Medulla oblongata (tissue), 1 donor: ENCODE measurements at regions not wholly inside any gene's neighbourhood (a gene's known extent, or its start where the extent isn't known, plus 50 kb on each side); places are given as distances from the start of the nearest gene placed in this dataset.
"Not testable (repeated sequence)": the region's sequence is repeated elsewhere in the genome, so short reads cannot be mapped to it uniquely, and the experiment has no call there.

Experiments used
- DNase-seq: peaks from one replicate; pipeline ENCODE4 v3.0.0-alpha.2; 2015; ENCODE audit errors: extremely low spot score

DNA sequence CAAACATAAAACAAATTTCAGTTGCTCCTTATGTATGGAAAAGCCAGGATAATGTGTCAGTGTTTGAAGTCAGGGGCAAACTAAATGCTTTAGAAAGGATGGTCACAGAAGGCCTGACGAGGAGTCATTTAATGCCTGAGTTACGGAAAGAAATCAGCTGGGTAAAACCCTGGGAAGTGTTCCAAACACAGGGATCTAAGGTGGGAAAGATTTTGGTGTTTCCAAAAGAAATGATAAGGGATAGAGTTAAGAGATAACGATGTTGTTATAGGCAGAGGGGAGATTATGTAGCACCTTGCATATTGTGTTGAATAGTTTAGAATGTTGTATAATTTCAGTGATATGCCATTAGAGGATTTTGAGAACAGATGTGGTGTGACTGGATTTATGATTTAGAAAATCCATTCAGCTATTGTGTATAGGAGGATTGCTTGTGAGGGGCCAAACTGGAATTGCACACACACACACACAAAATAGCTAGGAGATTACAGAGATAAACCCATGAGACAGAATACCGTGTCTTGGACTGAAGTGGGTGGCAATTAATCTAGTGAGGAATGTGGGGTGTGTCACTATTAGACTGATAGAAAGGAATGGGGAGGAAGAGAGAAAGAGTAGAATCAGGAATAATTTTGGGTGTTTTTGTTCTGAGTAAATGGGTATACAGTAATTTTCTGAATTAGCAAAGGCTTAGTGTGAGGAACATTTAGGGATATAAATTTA lies 274.2 kb upstream of the DAB2 start:
- no peak for DNase-seq

DNA sequence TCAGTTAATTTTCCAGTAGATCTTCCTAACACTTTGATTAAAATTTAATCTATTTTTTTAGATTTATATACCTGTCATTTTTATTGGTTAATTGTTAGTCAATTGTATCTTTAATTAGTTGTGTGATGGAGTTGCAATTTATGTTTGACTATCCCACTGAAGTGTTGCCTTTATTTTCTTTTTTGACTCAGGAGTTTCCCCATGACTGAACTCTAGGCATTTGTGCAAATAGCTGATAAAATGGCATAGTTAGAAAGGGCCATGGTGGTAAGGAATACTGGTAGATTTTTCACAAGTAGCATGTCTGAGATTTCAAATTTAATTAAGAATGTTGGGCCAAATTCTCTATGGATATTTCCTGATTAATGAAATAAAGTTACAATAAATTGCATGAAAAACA lies 273.1 kb upstream of the DAB2 start:
- no peak for DNase-seq

DNA sequence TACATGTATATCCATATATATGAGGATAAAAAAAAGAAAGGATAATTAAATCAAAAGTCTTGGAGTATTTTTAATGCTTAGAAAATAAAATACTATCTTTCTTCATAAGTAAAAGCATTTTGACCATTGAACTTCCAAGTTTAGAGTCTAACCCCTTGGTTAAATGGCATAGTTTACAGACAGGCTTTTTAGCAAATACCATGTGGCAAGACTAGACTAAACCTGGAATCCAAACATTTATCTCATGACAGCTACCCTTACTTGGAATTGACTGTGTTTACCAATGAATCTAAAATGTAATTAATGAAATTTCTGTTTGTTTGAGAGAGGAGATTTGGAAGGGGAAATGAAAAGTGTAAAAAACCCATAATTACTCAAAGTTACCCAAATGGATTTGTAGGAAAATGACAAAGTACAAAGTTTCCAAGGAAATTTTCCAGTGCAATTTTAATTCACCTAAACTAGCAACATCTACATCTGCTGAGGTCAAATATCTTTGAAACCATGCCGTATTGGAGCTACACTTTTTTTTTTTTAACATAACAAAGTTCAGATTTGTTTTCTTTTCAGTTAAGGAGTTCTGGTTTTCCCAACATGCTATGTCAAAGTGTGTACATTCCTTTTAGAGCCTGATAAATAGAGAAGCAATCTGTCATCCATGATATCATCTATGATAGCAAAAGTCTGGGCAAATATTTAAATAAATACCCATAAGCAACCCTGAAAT lies 272.1 kb upstream of the DAB2 start:
- no peak for DNase-seq

DNA sequence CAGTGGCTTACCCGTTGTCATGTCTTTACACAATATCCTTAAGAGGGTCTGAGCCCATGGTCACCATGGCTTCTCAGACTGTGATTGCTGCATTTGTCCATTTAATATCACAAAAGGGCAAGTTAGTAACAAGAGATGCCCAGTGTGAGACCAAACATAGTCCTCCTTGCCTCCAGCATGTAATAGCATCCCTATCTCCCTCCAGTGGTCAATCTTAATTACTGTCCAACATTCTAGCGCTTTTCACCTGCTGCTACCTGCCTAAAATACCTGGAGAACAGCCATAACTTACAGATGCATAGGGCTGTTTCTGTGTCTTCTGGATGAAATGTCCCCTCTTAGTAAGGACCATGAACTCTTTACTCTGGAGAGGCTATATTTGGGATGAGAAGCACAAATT lies 267.2 kb upstream of the DAB2 start:
- DNase-seq, result no peak

DNA sequence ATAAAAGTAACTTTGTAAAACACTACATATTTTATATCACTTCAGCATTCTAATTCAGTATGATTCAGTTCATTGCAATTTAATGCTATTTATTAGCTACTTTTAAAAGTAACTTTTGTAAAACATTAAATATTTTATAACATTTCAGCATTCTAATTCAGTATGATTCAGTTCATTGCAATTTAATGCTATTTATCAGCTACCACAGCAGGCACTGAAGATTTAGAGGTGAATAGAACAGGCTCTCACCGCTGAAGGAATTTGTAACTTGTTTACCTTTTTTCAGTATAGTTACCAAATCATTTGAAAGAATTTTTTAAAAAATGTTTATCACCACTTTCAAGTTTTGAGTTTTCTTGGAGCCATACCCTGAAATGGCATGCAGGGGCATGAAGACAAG lies 266.4 kb upstream of the DAB2 start:
- DNase-seq, result no peak

DNA sequence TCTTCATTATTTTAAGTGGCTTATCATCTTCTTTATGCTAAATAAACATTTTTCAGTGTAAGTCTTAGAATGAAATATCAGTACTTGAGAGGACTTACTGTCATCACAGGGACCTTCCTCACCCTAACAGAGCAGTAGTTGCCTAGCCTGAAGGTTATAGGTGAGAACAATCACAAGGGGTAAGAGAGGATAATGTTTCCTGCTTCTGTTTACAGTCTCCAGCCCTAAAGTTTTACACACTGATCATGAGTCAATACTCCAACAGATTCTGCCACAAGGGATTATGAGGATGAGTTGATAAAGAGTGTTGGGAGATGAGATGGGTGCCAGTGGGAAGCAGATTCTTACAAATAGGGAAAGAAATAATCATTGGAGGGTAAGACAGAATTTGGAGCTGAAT lies 265.1 kb upstream of the DAB2 start:
- no peak for DNase-seq

DNA sequence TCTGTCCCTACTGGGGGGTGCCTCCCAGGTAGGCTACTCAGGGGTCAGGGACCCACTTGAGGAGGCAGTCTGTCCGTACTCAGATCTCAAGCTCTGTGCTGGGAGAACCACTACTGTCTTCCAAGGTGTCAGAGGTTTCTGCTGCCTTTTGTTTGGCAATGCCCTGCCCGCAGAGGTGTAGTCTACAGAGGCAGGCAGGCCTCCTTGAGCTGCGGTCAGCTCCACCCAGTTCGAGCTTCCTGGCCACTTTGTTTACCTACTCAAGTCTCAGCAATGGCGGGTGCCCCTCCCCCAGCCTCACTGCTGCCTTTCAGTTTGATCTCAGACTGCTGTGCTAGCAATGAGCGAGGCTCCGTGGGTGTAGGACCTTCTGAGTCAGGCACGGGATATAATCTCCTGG lies 263.1 kb upstream of the DAB2 start:
- not testable (repeated sequence) for DNase-seq

DNA sequence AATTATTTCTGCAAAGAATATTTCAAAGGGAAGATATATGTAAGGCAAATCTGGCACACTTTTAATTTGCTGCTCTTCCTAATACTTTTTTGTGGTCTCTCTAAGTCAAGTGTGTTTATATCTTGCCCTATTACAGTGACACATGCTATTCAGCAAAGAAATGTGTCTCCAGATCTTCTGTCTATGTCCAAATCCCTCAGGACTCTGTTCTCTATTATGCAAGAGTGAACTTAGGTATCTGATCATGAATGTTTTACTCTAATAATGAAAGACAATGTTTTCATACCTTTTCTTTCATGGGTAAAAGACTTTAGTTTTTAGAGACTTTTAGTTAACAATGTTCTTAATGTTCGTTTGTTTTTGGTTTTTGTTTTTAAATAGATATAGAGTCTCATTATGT lies 255.4 kb upstream of the DAB2 start:
- no peak for DNase-seq

DNA sequence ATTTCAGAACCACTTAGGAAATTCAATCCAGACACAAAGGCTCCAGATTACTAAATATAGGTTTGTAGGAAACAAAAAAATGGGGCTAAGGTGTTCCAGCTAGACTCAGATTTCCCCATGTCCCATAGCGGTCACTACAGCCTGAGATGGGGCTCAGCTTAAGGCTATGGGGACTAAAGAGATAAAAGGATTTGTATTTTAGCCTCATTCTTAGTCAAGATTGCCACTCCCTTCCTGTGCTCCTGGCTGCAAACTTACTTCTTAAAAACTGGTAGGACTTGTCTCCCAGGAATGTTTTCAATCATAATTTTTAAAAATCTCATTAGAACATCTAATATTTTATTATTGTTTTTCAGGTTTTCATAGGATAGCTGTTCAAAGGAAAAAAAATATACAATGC lies 253.8 kb upstream of the DAB2 start:
- DNase-seq, result no peak

DNA sequence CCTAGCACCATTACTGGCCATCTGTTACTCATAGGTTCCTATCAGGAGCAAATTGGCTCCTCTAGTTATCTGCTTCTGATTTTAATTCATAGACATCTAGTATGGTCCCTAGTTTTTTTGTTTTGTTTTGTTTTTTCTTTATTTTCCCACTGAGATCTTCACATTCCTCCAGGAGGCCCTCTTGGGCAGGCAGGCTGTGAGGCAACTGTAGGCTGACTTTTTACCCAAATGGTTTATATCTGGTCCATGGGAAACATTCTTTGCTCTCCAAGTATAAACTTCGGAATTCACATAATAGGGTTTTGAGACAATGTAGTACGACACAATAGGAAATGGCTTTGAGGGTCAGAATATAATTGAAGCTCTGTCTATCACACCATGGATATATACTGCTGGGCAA lies 250.9 kb upstream of the DAB2 start:
- no peak for DNase-seq

DNA sequence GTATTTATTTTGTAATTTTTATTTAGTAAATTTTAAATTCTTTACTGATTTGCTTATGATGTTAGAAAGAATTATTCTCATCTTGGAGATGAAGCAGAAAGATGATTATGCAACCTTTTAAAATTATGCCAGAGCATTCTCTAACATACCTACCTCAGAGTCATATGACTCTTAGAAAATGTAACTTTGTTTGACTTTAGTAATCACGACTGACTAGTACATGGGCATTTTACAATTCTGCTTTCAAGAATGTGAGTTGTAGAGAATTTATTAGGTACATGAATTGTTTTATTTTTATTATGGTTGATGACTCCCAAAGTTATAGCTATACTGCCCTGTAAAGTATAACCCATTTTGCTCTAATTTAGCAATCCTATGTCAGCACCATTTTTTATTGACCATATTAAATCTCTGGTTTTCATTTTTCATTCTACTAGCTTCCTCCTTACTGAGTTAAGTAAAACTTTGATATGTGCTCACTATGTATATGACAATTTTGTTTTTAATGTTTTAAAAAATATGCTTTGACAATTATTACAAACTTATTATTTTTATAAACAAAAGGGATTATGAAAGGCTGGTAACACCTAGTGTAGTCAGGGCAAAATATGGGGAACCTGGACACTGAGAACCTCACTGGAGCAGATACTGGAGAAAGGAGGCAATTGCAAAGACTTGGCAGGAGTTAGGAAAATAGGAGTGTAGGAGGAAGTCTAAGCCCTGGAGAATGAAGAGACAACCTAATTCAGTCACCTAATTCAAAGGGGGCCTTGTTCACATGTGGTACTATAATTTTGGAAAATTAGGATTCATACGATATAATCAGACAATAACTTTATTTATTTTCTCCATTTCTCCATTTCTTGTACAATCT lies 249.7 kb upstream of the DAB2 start:
- DNase-seq, result no peak

DNA sequence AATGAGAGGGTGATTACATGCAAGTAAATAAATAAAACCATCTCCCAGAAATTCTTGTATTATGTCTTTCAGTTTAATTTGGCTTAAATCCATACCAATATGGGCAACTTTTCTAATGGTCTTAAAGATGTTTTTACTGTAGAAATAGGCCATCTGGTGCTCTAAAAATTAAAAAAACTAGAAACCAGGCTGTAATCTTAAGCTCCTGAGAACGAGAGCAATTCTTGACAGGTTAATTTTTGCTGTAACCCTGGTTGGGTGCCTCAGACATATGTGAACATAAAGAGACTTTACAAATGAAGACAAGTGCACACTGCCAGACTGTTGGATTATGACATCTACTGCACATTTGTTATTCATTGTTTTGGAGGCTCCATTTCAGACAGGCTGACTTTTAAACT lies 246.8 kb upstream of the DAB2 start:
- DNase-seq, result no peak

DNA sequence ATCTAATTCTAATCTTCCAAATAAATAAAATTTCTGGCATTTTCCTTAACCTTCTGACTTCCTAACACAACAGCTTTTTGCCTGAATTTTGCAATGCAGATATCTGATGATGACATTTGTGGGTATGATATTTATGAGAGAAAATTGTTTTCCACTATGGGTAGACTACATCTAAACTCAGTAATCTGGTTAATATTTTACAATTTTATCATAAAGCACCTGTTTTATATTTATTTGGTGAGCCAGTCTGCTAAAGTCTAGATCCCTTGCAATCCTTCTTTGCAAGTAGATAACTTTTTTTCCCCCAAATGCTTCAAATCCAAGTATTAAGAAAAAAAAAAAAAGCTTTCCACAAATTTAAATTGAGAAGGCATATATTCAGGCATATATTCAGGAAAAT lies 246.2 kb upstream of the DAB2 start:
- no peak for DNase-seq

DNA sequence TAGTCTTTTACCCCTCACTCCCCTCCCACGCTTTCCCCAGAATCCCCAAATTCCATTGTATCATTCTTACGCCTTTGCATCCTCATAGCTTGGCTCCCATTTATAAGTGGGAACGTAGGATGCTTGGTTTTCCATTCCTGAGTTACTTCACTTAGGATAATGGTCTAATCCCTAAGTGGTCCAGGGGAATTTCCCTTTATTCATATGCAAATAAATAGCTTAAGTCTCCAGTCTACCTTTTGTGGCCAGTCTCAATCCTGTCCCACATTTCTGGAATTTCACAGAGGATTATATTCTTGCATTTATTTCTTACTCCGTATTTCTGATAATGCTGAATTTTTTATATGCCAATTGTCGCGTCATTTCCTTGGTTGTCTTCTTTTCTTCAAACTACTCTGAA lies 245.6 kb upstream of the DAB2 start:
- DNase-seq, result no peak

DNA sequence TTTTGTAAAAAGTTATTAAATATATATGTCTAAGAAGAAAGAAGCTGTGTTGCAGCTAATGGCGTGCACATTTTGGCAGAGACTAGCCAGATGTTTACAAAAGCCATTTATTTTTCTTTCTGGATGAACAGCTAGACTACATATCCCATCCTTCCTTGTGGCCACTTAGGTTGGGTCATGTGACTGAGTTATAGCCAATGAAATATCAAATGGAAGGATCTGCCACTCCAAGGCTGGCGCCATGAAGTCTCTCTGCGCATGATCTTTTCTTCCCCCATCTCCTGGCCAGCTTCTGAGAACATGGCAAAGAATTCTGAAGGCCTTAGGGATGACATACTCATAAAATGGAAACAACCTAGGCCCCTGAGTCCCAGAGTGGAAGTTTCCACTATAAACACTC lies 244.2 kb upstream of the DAB2 start:
- no peak for DNase-seq

DNA sequence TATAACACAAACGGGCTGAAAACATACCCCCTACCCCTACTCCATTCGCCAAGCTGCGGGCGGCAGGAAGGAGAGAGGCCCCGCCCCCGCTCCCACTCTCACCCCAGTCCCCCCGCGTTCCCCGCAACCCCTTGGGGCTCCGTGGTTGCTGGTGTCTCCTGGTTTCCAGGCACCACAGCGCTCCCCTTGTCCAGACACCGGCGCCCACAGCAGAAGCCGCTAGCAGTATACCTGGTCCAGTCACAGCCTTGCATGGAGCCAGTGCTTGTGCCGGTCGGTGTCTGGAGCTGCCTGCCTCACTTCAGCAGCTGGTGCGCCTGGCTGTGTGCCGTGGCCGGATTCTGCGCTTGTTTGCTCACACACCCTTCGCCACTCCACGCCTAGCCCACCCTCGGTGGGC lies 240.5 kb upstream of the DAB2 start:
- DNase-seq, result no peak

DNA sequence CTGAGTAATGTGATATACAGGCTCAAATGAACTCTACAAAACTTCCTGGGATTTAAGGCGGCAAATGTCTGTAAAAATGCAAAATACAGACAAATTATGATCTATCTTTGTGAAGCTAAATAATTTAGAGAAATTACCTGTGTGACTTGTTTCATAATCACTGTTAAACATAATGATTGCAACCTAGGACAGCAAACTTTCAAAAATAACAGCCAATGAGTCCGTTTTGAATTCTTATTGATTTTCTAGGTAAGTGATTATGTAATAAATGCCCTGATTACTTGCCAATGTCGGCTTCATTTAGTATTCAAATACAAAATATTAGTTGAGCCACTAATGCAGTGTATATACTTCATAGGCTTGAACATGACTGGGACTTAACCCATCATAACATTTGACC lies 238.2 kb upstream of the DAB2 start:
- no peak for DNase-seq

DNA sequence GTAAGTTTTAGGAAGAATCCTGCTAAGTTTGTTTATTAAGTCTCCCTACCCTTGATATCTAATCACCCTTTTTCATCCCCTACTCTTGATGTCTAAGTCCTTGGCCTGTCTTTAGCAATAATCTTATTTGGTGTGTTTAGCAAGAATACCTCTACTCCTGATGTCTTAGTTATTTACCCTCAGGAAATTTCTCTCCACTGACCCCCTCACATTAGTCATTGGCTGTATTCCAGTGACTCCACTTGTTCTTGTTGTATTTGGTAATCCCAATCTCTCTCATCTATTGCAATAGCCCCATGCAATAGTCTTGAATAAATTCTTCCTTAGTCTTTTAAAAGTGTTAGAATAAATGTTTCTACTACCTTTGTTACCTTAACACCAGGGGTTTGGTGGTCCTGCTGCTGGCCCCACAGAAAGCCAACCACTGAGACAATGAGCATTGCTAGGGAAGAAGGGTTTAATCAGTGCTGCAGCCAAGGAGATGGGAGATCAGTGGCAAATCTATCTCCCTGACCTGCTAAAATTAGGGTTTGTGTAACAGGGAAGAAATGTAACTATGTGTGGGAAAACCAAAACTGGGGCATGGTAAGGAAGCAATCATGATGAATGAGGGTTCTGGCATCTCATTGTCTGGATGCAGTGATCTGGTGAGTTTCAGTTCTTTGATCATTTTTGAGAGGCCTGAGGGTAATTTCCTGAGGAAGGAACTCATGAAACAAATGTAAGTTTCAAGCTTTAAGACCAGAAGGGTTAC lies 236.4 kb upstream of the DAB2 start:
- no peak for DNase-seq

DNA sequence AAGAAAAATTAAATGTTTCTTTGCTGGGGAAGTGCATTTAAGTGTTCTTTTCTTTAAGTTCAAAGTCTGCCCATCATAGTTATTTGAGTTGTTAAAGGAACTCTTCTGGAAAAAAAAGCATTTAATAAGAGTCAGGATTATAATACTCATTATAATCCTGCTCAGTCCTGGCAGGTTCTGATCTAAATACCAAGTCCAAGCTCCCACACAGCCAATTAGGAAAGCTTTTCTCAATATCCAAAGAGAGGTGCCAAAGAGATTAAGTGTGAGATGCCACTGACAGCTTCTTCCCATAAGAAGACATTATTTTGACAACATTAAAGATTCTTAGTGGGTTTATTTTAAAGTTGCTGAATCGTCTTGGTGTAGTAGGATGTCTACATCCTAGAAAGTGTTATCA lies 235.2 kb upstream of the DAB2 start:
- no peak for DNase-seq

DNA sequence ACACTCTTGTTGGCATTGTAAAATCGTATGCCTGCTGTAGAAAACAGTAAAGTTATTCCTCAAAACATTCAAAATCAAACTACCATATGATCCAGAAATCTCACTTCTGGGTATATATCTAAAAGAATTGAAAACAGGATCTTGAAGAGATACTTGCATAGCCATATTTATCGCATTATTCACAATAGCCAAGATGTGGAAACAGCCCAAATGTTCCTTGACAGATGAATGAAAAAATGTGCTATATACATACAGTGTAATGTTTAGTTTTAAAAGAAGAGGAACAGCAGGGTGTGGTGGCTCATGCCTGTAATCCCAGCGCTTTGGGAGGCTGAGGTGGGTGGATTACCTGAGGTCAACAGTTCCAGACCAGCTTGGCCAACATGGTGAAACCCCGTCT lies 234.1 kb upstream of the DAB2 start:
- DNase-seq, result no peak

DNA sequence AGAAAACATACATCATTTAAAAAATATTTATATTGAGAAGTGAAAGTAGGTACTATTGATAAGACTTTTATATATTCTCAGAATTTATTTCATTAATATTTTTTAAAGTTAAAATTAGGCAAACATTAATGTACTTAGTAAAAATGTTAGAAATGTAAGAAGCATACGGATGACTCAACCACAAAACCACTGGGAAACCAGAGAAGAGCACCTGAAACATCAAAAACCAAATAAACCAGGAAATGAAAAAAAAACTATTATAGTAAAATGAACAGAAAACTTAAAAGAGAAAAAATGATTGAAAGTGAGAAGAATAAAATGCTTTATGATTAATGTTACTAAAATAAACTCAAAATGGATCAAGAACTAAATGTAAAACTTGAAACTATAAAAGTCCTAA lies 233.2 kb upstream of the DAB2 start:
- DNase-seq, result no peak

DNA sequence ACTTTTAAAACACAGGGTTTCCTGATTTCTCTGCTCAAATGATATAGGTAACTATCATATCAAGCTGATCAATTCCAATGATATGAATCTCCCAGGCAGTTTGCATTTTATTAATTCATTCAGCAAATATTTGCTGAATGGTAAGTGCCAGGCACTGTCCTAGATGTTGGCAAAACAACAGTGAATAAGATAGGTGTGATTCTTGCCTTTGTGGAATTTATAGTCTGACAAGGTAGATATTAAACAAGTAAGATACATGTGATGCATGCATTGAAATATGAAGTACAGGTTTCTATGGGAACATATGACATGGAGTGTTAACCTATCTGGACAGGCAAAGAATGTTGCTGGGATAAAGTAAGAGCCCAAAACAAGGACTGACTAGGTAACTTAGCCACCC lies 231.8 kb upstream of the DAB2 start:
- no peak for DNase-seq
